GM23338 (cell line): ENCODE measurements at regions not wholly inside any gene's neighbourhood (a gene's known extent, or its start where the extent isn't known, plus 50 kb on each side); places are given as distances from the start of the nearest gene placed in this dataset.

Experiments used
- CREB1 ChIP-seq: fragments of 250-450 bp; sonication (Bioruptor Pico); IDR thresholded peaks from 2 replicates; pipeline ENCODE4 v1.5.0; 2020; ENCODE audit warnings: low read depth, mild to moderate bottlenecking, moderate library complexity
- CTCF ChIP-seq, 2 experiments: fragments of 200-600 bp in 1 of 2; sonication (generic) in 1 of 2; conservative IDR thresholded peaks; 2 replicates each; pipeline versions ENCODE4 v1.5.1 to v1.6.1; 2016 to 2017; ENCODE audit warnings: antibody characterized with exemption in 2 of 2, low read depth in 2 of 2, mild to moderate bottlenecking in 2 of 2, moderate library complexity in 1 of 2
- ETS1 ChIP-seq: IDR thresholded peaks from 2 replicates; pipeline ENCODE4 v1.6.1; 2016; ENCODE audit warnings: antibody characterized with exemption
- EZH2 ChIP-seq: fragments of 200-600 bp; sonication (generic); IDR thresholded peaks from one replicate; pipeline ENCODE4 v1.8.0; 2017; ENCODE audit warnings: antibody characterized with exemption, mild to moderate bottlenecking, low read depth; ENCODE audit not compliant: unreplicated experiment
- EZH2phosphoT487 ChIP-seq: fragments of 200-600 bp; sonication (generic); IDR thresholded peaks from one replicate; pipeline ENCODE4 v1.8.1; 2018; ENCODE audit warnings: antibody characterized with exemption; ENCODE audit not compliant: unreplicated experiment
- POLR2AphosphoS5 ChIP-seq: IDR thresholded peaks from 2 replicates; pipeline ENCODE4 v1.6.1; 2016; ENCODE audit warnings: antibody characterized with exemption, low read depth
- STAT1 ChIP-seq: IDR thresholded peaks from one replicate; pipeline ENCODE4 v1.6.1; 2016; ENCODE audit warnings: antibody characterized with exemption; ENCODE audit not compliant: unreplicated experiment
- ZNF114 ChIP-seq: fragments of 250-450 bp; sonication (Bioruptor Pico); IDR thresholded peaks from 2 replicates; pipeline ENCODE4 v1.5.0; 2020; ENCODE audit warnings: mild to moderate bottlenecking, moderate library complexity
- ZNF462 ChIP-seq: fragments of 250-450 bp; sonication (Bioruptor Pico); IDR thresholded peaks from 2 replicates; pipeline ENCODE4 v1.5.0; 2020; ENCODE audit warnings: mild to moderate bottlenecking, moderate library complexity

- TF ChIP-seq ZNF462 (CRISPR knock-in tag) (no peak), CREB1 (no peak), STAT1 (no peak), EZH2 (no peak), EZH2phosphoT487 (no peak), CTCF (conservative IDR thresholded peaks at IDR 0.05; ENCODE audit: low read depth in 2 of 2) (no peak), POLR2AphosphoS5 (no peak), ETS1 (no peak), ZNF114 (CRISPR knock-in tag) (no peak)
Observed at GRCh38 chr2:383888-384287, 96.0 kb upstream of the ALKAL2 start (continued).
